GM23338 (cell line): ENCODE measurements at regions not wholly inside any gene's neighbourhood (a gene's known extent, or its start where the extent isn't known, plus 50 kb on each side); places are given as distances from the start of the nearest gene placed in this dataset.
"Not testable (repeated sequence)": the region's sequence is repeated elsewhere in the genome, so short reads cannot be mapped to it uniquely, and the experiment has no call there.

Experiments used
- ATAC-seq: fragments of 200-7000 bp; cut with Tn5 transposase; 3 replicates; pipeline ENCODE4 v1.9.1; 2020
- DNase-seq: peaks from one replicate; pipeline ENCODE4 v3.0.0-alpha.2; 2015; ENCODE audit warnings: low spot score
- H2AFZ ChIP-seq: fragments of 200-600 bp; sonication (generic); 2 replicates; pipeline ENCODE4 v1.8.0; 2016; ENCODE audit warnings: antibody characterized with exemption, mild to moderate bottlenecking, moderate library complexity
- H3F3A ChIP-seq: fragments of 200-600 bp; sonication (generic); replicated peaks from 2 replicates; pipeline ENCODE4 v1.8.0; 2017; ENCODE audit warnings: antibody characterized with exemption, mixed run types, low read depth
- H3K27ac ChIP-seq: fragments of 200-600 bp; sonication (generic); 2 replicates; pipeline ENCODE4 v1.6.1; 2016; ENCODE audit warnings: low read depth
- H3K27me3 ChIP-seq: fragments of 200-600 bp; sonication (generic); 2 replicates; pipeline ENCODE4 v1.8.0; 2016; ENCODE audit warnings: mild to moderate bottlenecking, mixed run types, moderate library complexity; ENCODE audit not compliant: insufficient read depth
- H3K36me3 ChIP-seq: fragments of 200-600 bp; sonication (generic); 2 replicates; pipeline ENCODE4 v1.8.0; 2016; ENCODE audit warnings: mild to moderate bottlenecking; ENCODE audit not compliant: insufficient read depth
- H3K4me1 ChIP-seq: fragments of 200-600 bp; sonication (generic); 2 replicates; pipeline ENCODE4 v1.8.0; 2016; ENCODE audit warnings: mild to moderate bottlenecking, moderate library complexity; ENCODE audit not compliant: insufficient read depth
- H3K4me2 ChIP-seq: fragments of 200-600 bp; sonication (generic); 2 replicates; pipeline ENCODE4 v1.7.1; 2017; ENCODE audit warnings: mixed run types
- H3K4me3 ChIP-seq: fragments of 200-600 bp; sonication (generic); 2 replicates; pipeline ENCODE4 v1.6.1; 2016; ENCODE audit warnings: mixed run types
- H3K79me2 ChIP-seq: fragments of 200-600 bp; sonication (generic); replicated peaks from 2 replicates; pipeline ENCODE4 v1.8.0; 2017; ENCODE audit warnings: mild to moderate bottlenecking; ENCODE audit not compliant: insufficient read depth
- H3K9me2 ChIP-seq: fragments of 200-600 bp; sonication (generic); 2 replicates; pipeline ENCODE4 v1.8.0; 2017; ENCODE audit not compliant: insufficient read depth
- H4K20me1 ChIP-seq: fragments of 200-600 bp; sonication (generic); replicated peaks from 2 replicates; pipeline ENCODE4 v1.8.0; 2017; ENCODE audit warnings: mild to moderate bottlenecking; ENCODE audit not compliant: insufficient read depth
- H3K27ac Mint-ChIP-seq: 2 replicates; pipeline ENCODE4 v1.8.0; 2020; ENCODE audit warnings: inconsistent platforms, mild to moderate bottlenecking, moderate library complexity, mixed read lengths
- H3K27me3 Mint-ChIP-seq: 3 replicates; pipeline ENCODE4 v1.8.0; 2022; ENCODE audit warnings: low read depth, mild to moderate bottlenecking, moderate library complexity, mixed read lengths, inconsistent platforms; ENCODE audit not compliant: insufficient read depth, poor library complexity
- H3K36me3 Mint-ChIP-seq: 3 replicates; pipeline ENCODE4 v1.8.0; 2021; ENCODE audit warnings: low read depth, mild to moderate bottlenecking, inconsistent platforms, moderate library complexity, mixed read lengths
- H3K4me1 Mint-ChIP-seq: 3 replicates; pipeline ENCODE4 v1.8.0; 2020; ENCODE audit warnings: mild to moderate bottlenecking, inconsistent platforms, mixed read lengths
- H3K4me3 Mint-ChIP-seq: 3 replicates; pipeline ENCODE4 v1.8.0; 2021; ENCODE audit warnings: moderate library complexity, mild to moderate bottlenecking, inconsistent platforms, mixed read lengths
- H3K9me3 Mint-ChIP-seq: 3 replicates; pipeline ENCODE4 v1.8.0; 2020; ENCODE audit warnings: moderate library complexity, mild to moderate bottlenecking, inconsistent platforms, mixed read lengths
- ETS1 ChIP-seq: IDR thresholded peaks from 2 replicates; pipeline ENCODE4 v1.6.1; 2016; ENCODE audit warnings: antibody characterized with exemption
- EZH2 ChIP-seq: fragments of 200-600 bp; sonication (generic); IDR thresholded peaks from one replicate; pipeline ENCODE4 v1.8.0; 2017; ENCODE audit warnings: antibody characterized with exemption, mild to moderate bottlenecking, low read depth; ENCODE audit not compliant: unreplicated experiment
- NANOG ChIP-seq: IDR thresholded peaks from 2 replicates; pipeline ENCODE4 v1.6.1; 2016; ENCODE audit warnings: antibody characterized with exemption, borderline replicate concordance
- POLR2AphosphoS5 ChIP-seq: IDR thresholded peaks from 2 replicates; pipeline ENCODE4 v1.6.1; 2016; ENCODE audit warnings: antibody characterized with exemption, low read depth
- REST ChIP-seq: IDR thresholded peaks from one replicate; pipeline ENCODE4 v1.6.1; 2018; ENCODE audit warnings: antibody characterized with exemption; ENCODE audit not compliant: unreplicated experiment
- STAT1 ChIP-seq: IDR thresholded peaks from one replicate; pipeline ENCODE4 v1.6.1; 2016; ENCODE audit warnings: antibody characterized with exemption; ENCODE audit not compliant: unreplicated experiment
- ZNF114 ChIP-seq: fragments of 250-450 bp; sonication (Bioruptor Pico); IDR thresholded peaks from 2 replicates; pipeline ENCODE4 v1.5.0; 2020; ENCODE audit warnings: mild to moderate bottlenecking, moderate library complexity
- ZNF331 ChIP-seq: fragments of 250-450 bp; sonication (Bioruptor Pico); IDR thresholded peaks from 2 replicates; pipeline ENCODE4 v1.5.0; 2020; ENCODE audit warnings: low read depth, mild to moderate bottlenecking, moderate library complexity
- TF ChIP-seq, protein P1 (sequence below), 2 experiments: fragments of 200-600 bp in 1 of 2; sonication (generic) in 1 of 2; conservative IDR thresholded peaks; 2 replicates each; pipeline versions ENCODE4 v1.5.1 to v1.6.1; 2016 to 2017; ENCODE audit warnings: antibody characterized with exemption in 2 of 2, low read depth in 2 of 2, mild to moderate bottlenecking in 2 of 2, moderate library complexity in 1 of 2

- TF ChIP-seq REST (no peak), EZH2 (no peak), ZNF114 (CRISPR knock-in tag) (no peak), ZNF331 (CRISPR knock-in tag) (no peak), POLR2AphosphoS5 (no peak), NANOG (no peak), ETS1 (no peak), STAT1 (no peak)
- TF ChIP-seq, protein P1, sequence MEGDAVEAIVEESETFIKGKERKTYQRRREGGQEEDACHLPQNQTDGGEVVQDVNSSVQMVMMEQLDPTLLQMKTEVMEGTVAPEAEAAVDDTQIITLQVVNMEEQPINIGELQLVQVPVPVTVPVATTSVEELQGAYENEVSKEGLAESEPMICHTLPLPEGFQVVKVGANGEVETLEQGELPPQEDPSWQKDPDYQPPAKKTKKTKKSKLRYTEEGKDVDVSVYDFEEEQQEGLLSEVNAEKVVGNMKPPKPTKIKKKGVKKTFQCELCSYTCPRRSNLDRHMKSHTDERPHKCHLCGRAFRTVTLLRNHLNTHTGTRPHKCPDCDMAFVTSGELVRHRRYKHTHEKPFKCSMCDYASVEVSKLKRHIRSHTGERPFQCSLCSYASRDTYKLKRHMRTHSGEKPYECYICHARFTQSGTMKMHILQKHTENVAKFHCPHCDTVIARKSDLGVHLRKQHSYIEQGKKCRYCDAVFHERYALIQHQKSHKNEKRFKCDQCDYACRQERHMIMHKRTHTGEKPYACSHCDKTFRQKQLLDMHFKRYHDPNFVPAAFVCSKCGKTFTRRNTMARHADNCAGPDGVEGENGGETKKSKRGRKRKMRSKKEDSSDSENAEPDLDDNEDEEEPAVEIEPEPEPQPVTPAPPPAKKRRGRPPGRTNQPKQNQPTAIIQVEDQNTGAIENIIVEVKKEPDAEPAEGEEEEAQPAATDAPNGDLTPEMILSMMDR (conservative IDR thresholded peaks at IDR 0.05; ENCODE audit: low read depth in 2 of 2): no peak
These were observed 229.1 kb downstream of the RTP5 start (continued) for GRCh38 chr2:242098445-242099128.

- H3K36me3 ChIP-seq, H3K4me3 Mint-ChIP-seq, H3K9me2 ChIP-seq, H2AFZ ChIP-seq, H3K4me3 ChIP-seq, H3K4me1 ChIP-seq, H3K27me3 ChIP-seq, H3K9me3 Mint-ChIP-seq, H3K79me2 ChIP-seq, H3F3A ChIP-seq, H3K4me1 Mint-ChIP-seq, H3K27me3 Mint-ChIP-seq, DNase-seq, H3K27ac Mint-ChIP-seq, H3K27ac ChIP-seq, H3K36me3 Mint-ChIP-seq, ATAC-seq, H4K20me1 ChIP-seq, H3K4me2 ChIP-seq: not testable (repeated sequence)
These were observed 233.6 kb downstream of the RTP5 start for GRCh38 chr2:242103093-242103492.

DNA sequence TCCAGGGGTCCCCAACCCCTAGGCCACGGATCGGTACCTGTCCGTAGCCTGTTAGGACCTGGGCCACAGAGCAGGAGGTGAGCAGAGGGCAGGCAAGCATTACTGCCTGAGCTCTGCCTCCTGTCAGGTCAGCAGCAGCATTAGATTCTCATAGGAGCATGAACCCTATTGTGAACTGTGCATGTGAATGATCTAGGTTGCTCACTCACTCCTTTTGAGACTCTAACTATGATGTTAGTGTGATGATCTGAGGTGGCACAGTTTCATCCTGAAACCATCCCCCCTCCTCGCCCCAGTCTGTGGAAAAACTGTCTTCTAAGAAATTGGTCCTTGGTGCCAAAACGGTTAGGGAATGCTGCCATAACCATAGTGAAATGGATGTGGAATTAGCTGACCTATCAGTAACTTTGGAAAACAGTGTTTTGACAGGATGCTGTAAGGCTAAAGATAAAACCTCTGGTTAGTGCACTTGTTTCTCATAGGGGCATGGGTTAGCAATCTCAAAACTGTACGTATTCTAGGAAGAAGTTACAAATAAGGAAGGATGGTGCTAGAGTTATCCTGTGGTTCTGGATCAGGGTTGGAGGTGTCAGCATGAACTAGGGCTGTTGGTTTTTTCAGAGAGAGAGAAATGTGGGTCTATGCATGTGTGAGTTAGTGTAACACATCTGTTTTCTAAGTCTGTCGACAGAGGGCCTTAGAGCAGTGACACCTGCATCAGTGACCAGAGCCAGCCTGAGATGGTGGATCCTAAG, 234.8 kb downstream of the RTP5 start:
- H3K4me1 Mint-ChIP-seq, H3K4me3 Mint-ChIP-seq, DNase-seq, H3K27me3 Mint-ChIP-seq, H3K27me3 ChIP-seq, H3K27ac Mint-ChIP-seq, H3K9me2 ChIP-seq, H3K36me3 ChIP-seq, ATAC-seq, H3K79me2 ChIP-seq, H3K4me1 ChIP-seq, H3K27ac ChIP-seq, H3F3A ChIP-seq, H3K36me3 Mint-ChIP-seq, H3K9me3 Mint-ChIP-seq, H2AFZ ChIP-seq, H3K4me2 ChIP-seq, H4K20me1 ChIP-seq, H3K4me3 ChIP-seq: not testable (repeated sequence)

DNA sequence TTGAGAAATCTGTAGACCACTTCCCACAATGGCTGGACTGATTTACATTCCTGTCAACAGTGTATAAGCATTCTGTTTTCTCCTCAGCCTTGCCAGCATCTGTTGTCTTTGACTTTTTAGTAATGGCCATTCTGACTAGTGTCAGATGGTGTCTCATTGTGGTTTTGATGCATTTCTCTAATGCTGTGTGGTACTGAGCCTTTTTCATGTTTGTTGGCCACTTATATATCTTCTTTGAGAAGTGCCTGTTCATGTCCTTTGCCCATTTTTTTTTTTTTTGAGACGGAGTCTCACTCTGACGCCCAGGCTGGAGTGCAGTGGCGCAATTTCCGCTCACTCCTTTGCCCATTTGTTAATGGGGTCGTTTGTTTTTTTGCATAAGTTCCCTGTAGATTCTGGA, 237.5 kb downstream of the RTP5 start:
- DNase-seq, H3K27me3 Mint-ChIP-seq, H3K4me1 ChIP-seq, H2AFZ ChIP-seq, H3K36me3 Mint-ChIP-seq, H3K4me1 Mint-ChIP-seq, H3K27ac ChIP-seq, H3K27ac Mint-ChIP-seq, H3K79me2 ChIP-seq, H4K20me1 ChIP-seq, H3K27me3 ChIP-seq, H3K9me3 Mint-ChIP-seq, ATAC-seq, H3K9me2 ChIP-seq, H3K36me3 ChIP-seq, H3K4me2 ChIP-seq, H3F3A ChIP-seq, H3K4me3 ChIP-seq, H3K4me3 Mint-ChIP-seq: not testable (repeated sequence)
